Osteoblast (primary cell): ENCODE measurements at regions not wholly inside any gene's neighbourhood (a gene's known extent, or its start where the extent isn't known, plus 50 kb on each side); places are given as distances from the start of the nearest gene placed in this dataset.

Experiments used
- DNase-seq: peaks from one replicate; pipeline ENCODE4 v3.0.0; 2011; ENCODE audit warnings: low spot score, mixed read lengths; ENCODE audit not compliant: insufficient read length; ENCODE audit errors: missing footprints
- H2AFZ ChIP-seq: 2 replicates; pipeline ENCODE4 v1.6.0; 2011; ENCODE audit warnings: mild to moderate bottlenecking, low read length
- H3K27ac ChIP-seq: 2 replicates; pipeline ENCODE4 v1.5.1; 2011; ENCODE audit warnings: mild to moderate bottlenecking, low read depth, low read length, moderate library complexity
- H3K27me3 ChIP-seq: 2 replicates; pipeline ENCODE4 v1.6.0; 2012; ENCODE audit warnings: mild to moderate bottlenecking, control low read depth, inconsistent platforms, low read length, moderate library complexity; ENCODE audit not compliant: insufficient read depth
- H3K36me3 ChIP-seq: 2 replicates; pipeline ENCODE4 v1.5.1; 2011; ENCODE audit warnings: mild to moderate bottlenecking, low read length, control low read depth, moderate library complexity; ENCODE audit not compliant: insufficient read depth
- H3K4me1 ChIP-seq: 2 replicates; pipeline ENCODE4 v1.5.1; 2011; ENCODE audit warnings: mild to moderate bottlenecking, low read length, control low read depth, moderate library complexity; ENCODE audit not compliant: insufficient read depth
- H3K4me2 ChIP-seq: 2 replicates; pipeline ENCODE4 v1.6.0; 2011; ENCODE audit warnings: mild to moderate bottlenecking, low read length; ENCODE audit not compliant: insufficient read depth
- H3K4me3 ChIP-seq: fragments of 200-600 bp; sonication (generic); 3 replicates; pipeline ENCODE4 v1.5.1; 2012; ENCODE audit warnings: mild to moderate bottlenecking, low read length, inconsistent platforms; ENCODE audit not compliant: insufficient read depth
- H3K79me2 ChIP-seq: 2 replicates; pipeline ENCODE4 v1.6.0; 2012; ENCODE audit warnings: mild to moderate bottlenecking, low read length, control low read depth, inconsistent platforms; ENCODE audit not compliant: insufficient read depth
- H3K9me3 ChIP-seq: 2 replicates; pipeline ENCODE4 v1.5.1; 2011; ENCODE audit warnings: low read depth, low read length, control low read depth
- H4K20me1 ChIP-seq: 2 replicates; pipeline ENCODE4 v1.6.0; 2012; ENCODE audit warnings: mild to moderate bottlenecking, low read length, control low read depth; ENCODE audit not compliant: insufficient read depth
- TF ChIP-seq, protein P1 (sequence below): IDR thresholded peaks from 2 replicates; pipeline ENCODE4 v1.5.1; 2011; ENCODE audit warnings: mild to moderate bottlenecking, low read depth, low read length, moderate library complexity; ENCODE audit errors: extremely low read depth

DNA sequence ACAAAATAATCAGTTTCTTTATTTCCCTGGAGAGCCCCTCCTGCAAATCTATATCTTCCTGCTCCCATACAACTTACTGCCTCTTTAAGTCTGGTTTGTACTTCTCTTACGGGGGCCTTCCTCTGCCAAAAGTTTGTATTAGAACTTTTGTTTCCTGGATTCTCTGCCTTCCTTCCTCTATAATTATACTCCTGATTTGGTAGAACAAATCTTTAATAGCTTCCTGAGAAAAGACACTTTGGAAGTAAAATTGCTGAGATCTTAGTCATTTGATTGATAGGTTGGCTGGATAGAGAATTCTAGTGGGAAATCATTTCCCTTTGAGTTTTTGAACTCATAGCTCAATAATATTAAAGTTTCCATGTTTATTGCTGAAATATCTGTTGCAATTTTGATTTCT, 499.2 kb downstream of the RAB38 start:
- Histone ChIP-seq H3K79me2 (no peaks in the 10 kb centered on the region), H2AFZ (no peak overlapping the region), H3K9me3 (no peaks in the 10 kb centered on the region), H3K27ac (no peak overlapping the region), H4K20me1 (no peaks in the 10 kb centered on the region), H3K4me3 (no peak overlapping the region), H3K27me3 (no peaks in the 10 kb centered on the region), H3K4me1 (no peaks in the 10 kb centered on the region), H3K36me3 (no peaks in the 10 kb centered on the region), H3K4me2 (no peak overlapping the region)
- TF ChIP-seq, protein P1, sequence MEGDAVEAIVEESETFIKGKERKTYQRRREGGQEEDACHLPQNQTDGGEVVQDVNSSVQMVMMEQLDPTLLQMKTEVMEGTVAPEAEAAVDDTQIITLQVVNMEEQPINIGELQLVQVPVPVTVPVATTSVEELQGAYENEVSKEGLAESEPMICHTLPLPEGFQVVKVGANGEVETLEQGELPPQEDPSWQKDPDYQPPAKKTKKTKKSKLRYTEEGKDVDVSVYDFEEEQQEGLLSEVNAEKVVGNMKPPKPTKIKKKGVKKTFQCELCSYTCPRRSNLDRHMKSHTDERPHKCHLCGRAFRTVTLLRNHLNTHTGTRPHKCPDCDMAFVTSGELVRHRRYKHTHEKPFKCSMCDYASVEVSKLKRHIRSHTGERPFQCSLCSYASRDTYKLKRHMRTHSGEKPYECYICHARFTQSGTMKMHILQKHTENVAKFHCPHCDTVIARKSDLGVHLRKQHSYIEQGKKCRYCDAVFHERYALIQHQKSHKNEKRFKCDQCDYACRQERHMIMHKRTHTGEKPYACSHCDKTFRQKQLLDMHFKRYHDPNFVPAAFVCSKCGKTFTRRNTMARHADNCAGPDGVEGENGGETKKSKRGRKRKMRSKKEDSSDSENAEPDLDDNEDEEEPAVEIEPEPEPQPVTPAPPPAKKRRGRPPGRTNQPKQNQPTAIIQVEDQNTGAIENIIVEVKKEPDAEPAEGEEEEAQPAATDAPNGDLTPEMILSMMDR, result no peak
- DNase-seq, result no peak

DNA sequence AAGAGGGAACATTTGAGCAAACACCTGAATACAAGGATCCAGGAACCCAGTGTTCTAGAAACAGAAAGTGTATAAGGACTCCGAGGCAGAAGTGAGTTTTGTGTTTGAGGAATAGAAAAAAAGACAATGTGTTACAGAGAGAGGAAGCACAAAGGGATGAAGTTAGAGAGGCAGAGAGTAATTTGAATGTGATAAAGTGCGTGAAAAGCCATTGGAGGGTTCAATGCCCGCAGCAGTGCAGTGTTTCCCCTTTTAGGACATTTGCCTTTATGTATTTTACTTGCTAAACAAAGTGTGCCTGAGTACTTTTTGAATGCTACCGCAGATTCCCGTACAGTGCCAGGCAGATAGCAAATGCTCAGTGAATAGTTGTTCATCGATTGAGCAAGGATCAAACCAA, 508.5 kb downstream of the RAB38 start:
- Histone ChIP-seq H3K36me3 (no peaks in the 10 kb centered on the region), H3K4me3 (no peak overlapping the region), H3K9me3 (peaks cover 3% of the 10 kb centered on the region), H3K4me2 (no peak overlapping the region), H3K27ac (no peak overlapping the region), H3K4me1 (no peaks in the 10 kb centered on the region), H2AFZ (no peak overlapping the region), H3K27me3 (no peaks in the 10 kb centered on the region), H3K79me2 (no peaks in the 10 kb centered on the region), H4K20me1 (no peaks in the 10 kb centered on the region)
- TF ChIP-seq, protein P1, result no peak
- DNase-seq, result peak; percentile 39

DNA sequence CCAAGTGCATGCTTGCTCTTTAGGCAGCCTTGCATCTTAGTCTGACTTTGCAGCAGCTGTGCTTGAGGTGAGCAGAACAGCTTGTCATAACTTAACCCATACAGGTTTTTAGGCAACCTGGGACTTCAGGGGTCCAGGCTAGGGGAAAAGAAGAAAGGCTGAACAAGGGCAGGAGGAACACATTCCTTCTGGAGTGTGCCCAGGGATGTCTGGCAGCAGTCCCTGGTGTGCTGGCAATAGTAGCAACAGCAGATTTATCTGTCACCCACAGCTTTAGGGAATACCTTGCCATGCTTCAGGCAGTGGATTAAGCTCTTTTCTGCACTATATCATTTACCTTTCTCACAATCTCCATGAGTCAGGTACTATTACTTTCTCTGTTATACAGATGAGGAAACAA, 513.0 kb downstream of the RAB38 start:
- peak; percentile 25 for DNase-seq
- Histone ChIP-seq H3K27me3 (no peaks in the 10 kb centered on the region), H3K4me1 (no peaks in the 10 kb centered on the region), H3K36me3 (no peaks in the 10 kb centered on the region), H3K9me3 (peaks cover 3% of the 10 kb centered on the region), H4K20me1 (no peaks in the 10 kb centered on the region), H3K4me3 (no peak overlapping the region), H3K79me2 (no peaks in the 10 kb centered on the region), H3K4me2 (no peak overlapping the region), H2AFZ (no peak overlapping the region), H3K27ac (no peak overlapping the region)
- TF ChIP-seq, protein P1, result no peak

DNA sequence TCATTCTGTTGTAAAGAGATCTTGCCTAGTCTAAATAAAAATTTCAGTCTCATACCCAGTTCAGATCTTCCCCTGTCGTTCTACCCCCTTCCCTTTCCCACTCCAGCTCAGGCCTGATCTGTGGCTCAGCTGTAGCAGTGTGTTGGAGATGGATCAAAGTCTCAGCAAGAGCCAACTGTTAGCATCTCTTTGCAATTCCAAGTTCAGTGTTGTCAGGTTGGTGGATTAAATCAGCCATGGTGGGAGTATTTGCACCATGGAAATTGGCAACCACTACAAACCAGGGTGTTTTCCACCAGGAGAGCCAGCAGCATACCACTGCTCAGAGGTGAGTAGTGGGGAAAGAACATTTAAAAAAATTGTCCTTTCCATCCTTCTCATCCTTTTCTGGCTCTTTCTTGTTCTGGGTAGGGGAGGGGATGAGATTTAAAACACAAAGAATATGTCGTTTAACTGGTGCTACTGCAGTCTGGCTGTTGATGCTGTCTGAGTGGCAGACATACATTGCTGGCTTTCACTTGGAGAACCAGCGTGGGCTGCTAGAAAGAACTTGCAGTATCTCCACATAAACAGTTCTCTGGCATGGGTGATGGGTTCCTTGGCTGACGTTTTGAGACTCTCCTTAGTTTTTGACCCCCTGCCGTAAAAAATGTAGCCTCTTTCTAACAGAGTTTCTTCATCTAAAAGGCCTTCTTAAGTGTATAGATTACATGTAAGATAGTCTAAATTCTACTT, 514.1 kb downstream of the RAB38 start:
- Histone ChIP-seq H3K79me2 (no peaks in the 10 kb centered on the region), H3K27ac (no peak overlapping the region), H3K9me3 (peaks cover 3% of the 10 kb centered on the region), H3K27me3 (no peaks in the 10 kb centered on the region), H3K4me1 (no peaks in the 10 kb centered on the region), H2AFZ (no peak overlapping the region), H3K36me3 (no peaks in the 10 kb centered on the region), H3K4me3 (no peak overlapping the region), H4K20me1 (no peaks in the 10 kb centered on the region), H3K4me2 (no peak overlapping the region)
- DNase-seq, result no peak
- TF ChIP-seq, protein P1, result no peak
